Neural cell (in vitro differentiated cells): ENCODE measurements at regions not wholly inside any gene's neighbourhood (a gene's known extent, or its start where the extent isn't known, plus 50 kb on each side); places are given as distances from the start of the nearest gene placed in this dataset.

Source experiments
- EZH2 ChIP-seq: fragments of 200-600, 300-800 bp; shearing (Covaris generic), sonication (generic); IDR thresholded peaks from 2 replicates; pipeline ENCODE4 v1.6.1; 2014; ENCODE audit warnings: antibody characterized with exemption, low read length, borderline replicate concordance, mild to moderate bottlenecking; ENCODE audit not compliant: insufficient read depth, poor library complexity, severe bottlenecking
- SMC3 ChIP-seq: fragments of 450-650 bp; conservative IDR thresholded peaks from 2 replicates; pipeline ENCODE4 v1.6.1; 2014; ENCODE audit warnings: antibody characterized with exemption, mild to moderate bottlenecking, moderate library complexity; ENCODE audit not compliant: poor library complexity
- TAF1 ChIP-seq: IDR thresholded peaks from 2 replicates; pipeline ENCODE4 v1.6.1; 2012; ENCODE audit warnings: low read depth

DNA sequence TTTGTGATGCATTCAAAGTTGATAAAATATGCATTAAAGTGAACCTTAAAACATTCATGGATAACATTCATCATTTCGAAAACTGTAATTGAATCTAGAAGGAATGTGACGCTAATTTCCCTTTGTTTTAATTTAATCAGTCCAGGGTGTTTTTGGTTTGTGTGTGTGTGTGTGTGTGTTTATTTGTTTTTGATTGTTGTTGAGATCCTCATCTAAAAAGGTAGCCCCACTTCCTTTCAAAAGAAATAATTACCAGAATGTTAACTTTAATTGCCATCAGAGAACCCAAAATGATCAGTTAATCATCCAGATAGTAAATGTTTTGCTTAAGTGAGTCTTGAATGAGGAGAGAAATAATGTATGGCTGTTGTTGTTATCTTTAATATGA lies 74.5 kb upstream of the PTPRZ1 start:
- no peak for TF ChIP-seq TAF1
- no peak for TF ChIP-seq EZH2
- TF ChIP-seq SMC3, result no peak
